ENCODE measurements at regions not wholly inside any gene's neighbourhood (a gene's known extent, or its start where the extent isn't known, plus 50 kb on each side); places are given as distances from the start of the nearest gene placed in this dataset.

DNA sequence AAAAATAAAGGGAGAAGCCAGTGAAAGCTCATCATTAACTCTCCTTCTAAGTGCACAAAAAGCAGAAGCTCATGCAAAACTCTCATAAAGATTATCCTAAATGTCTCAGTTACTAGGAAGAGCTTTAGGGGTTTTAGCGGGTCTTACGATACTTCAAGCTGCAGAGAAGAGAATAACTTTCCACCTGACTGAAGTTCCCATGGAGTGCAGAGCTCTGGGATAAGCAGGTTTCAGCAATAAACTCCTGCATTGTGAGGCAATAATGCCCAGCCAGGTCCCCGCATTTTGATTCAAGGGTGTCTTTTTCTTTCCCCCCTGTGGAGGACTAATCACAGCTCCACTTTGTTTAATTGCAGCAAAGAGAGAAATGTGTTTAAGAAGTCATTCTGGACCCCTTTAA is 241.9 kb upstream of the SP8 start:
- peak; percentile 3 for DNase-seq
- H3K9me3 Mint-ChIP-seq: no peaks in the 10 kb centered on the region
- peak overlapping the region; percentile 24 for H3K4me3 Mint-ChIP-seq
- H3K4me1 Mint-ChIP-seq: peaks cover 51% of the 10 kb centered on the region
- no peaks in the 10 kb centered on the region for H3K36me3 Mint-ChIP-seq (ENCODE audit: low read depth)
- TF ChIP-seq, protein P1, sequence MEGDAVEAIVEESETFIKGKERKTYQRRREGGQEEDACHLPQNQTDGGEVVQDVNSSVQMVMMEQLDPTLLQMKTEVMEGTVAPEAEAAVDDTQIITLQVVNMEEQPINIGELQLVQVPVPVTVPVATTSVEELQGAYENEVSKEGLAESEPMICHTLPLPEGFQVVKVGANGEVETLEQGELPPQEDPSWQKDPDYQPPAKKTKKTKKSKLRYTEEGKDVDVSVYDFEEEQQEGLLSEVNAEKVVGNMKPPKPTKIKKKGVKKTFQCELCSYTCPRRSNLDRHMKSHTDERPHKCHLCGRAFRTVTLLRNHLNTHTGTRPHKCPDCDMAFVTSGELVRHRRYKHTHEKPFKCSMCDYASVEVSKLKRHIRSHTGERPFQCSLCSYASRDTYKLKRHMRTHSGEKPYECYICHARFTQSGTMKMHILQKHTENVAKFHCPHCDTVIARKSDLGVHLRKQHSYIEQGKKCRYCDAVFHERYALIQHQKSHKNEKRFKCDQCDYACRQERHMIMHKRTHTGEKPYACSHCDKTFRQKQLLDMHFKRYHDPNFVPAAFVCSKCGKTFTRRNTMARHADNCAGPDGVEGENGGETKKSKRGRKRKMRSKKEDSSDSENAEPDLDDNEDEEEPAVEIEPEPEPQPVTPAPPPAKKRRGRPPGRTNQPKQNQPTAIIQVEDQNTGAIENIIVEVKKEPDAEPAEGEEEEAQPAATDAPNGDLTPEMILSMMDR (IDR thresholded peaks at IDR 0.05): no peak
- no peaks in the 10 kb centered on the region for H3K27me3 Mint-ChIP-seq (ENCODE audit: low read depth, poor library complexity)
- no peak overlapping the region for H3K27ac Mint-ChIP-seq

DNA sequence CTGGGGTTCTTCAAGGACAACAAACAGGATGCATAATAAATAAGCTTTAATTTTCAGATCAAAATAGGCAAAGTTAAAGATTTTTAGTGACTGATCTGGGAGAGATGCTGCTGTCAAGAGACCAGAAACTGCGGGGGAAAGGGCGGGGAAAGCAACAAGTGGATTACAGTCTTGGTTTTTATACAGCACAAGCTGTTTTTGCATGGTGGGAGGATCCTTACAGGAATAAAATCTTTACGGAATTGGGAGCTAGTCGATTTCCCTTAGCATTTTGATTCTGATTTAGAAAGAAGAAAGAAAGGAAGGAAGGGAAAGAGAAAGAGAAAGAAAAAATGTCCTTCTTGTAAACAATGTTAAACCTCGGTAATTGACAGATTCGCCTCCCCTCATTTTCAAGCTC is 242.3 kb upstream of the SP8 start:
- Mint-ChIP-seq H3K36me3 (ENCODE audit: low read depth) (no peaks in the 10 kb centered on the region), H3K27ac (no peak overlapping the region), H3K9me3 (no peaks in the 10 kb centered on the region), H3K27me3 (ENCODE audit: low read depth, poor library complexity) (no peaks in the 10 kb centered on the region), H3K4me3 (peak overlapping the region; percentile 24), H3K4me1 (peaks cover 47% of the 10 kb centered on the region)
- no peak for DNase-seq
- TF ChIP-seq, protein P1 (IDR thresholded peaks at IDR 0.05): no peak

DNA sequence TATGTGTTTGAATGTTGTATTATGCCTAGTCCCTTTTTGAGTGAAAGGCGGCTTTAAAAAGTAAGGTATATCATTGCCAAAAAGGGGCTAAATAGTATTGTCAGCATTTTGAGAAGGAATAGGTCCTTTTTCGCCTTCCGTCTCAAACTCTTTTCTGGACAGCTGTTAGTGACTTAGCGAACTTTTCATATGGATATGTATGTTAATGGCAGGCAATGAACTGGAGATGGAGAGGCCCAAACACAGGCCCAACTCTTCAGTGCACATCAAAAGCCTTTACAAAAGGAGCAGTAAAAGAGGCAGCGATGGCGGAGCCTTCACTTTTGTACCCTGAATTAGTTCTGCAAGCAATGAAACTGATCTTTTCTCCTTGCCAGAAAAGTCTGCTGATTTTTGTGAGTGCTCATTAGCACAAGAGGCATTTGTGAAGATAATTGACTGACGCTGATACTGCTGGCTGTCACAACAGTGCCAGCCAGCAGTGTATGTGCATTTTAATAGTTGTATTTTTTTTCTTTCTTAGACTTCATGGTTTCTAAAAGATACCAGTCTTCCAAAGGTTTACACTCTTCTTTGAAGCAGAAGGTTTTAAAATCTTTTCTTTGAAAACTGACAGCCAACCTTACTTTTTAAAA is 243.7 kb upstream of the SP8 start:
- no peaks in the 10 kb centered on the region for H3K36me3 Mint-ChIP-seq (ENCODE audit: low read depth)
- DNase-seq: no peak
- no peaks in the 10 kb centered on the region for H3K9me3 Mint-ChIP-seq
- H3K4me1 Mint-ChIP-seq: peaks cover 35% of the 10 kb centered on the region
- TF ChIP-seq, protein P1 (IDR thresholded peaks at IDR 0.05): no peak
- H3K27me3 Mint-ChIP-seq (ENCODE audit: low read depth, poor library complexity): no peaks in the 10 kb centered on the region
- no peak overlapping the region for H3K27ac Mint-ChIP-seq
- no peak overlapping the region for H3K4me3 Mint-ChIP-seq

DNA sequence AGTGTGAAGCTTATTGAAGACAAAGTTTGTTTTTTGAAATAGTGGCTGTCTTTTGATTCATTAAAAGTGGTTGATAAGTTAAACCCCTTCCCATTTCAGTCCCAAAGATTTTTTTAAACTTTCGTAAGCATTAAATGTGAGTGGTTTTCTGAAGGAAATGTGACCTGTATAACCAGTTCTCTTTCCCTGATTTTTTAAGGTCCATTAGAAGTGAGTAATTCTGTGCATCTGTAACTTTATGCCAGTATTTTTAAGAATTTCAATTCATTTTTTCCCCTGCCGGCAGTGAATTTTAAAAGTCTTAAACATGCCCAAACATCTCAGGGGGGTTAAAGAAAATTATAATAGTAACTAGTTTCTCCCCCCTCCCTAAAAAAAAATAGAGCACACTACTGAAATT is 254.6 kb upstream of the SP8 start:
- Mint-ChIP-seq H3K4me3 (no peak overlapping the region), H3K4me1 (peaks cover 24% of the 10 kb centered on the region), H3K27ac (no peak overlapping the region), H3K36me3 (ENCODE audit: low read depth) (peaks cover 14% of the 10 kb centered on the region), H3K9me3 (peaks cover 24% of the 10 kb centered on the region), H3K27me3 (ENCODE audit: low read depth, poor library complexity) (no peaks in the 10 kb centered on the region)
- TF ChIP-seq, protein P1 (IDR thresholded peaks at IDR 0.05): no peak
- no peak for DNase-seq

DNA sequence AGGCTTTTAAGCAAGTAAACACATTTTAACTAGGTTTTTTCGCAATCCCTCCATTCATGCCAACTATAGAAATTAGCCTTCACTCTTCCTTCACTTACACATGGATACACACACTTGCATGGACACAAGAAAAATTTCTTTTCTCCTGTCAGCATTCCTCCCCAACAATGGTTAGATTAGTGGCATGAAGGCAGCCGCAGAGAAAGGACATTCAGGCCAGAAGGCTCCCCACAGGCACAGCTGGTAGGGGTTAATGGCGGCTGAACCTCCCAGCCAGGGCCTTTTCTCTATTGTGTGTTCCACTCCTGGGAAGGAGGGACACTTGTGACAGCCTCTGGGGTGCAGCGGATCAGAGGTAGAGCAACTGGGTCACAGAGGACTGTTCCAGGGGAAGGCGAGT is 255.0 kb upstream of the SP8 start:
- H3K4me1 Mint-ChIP-seq: peaks cover 24% of the 10 kb centered on the region
- no peak overlapping the region for H3K4me3 Mint-ChIP-seq
- H3K27ac Mint-ChIP-seq: peak overlapping the region; percentile 5
- TF ChIP-seq, protein P1 (IDR thresholded peaks at IDR 0.05): no peak
- DNase-seq: peak; percentile 22
- peaks cover 11% of the 10 kb centered on the region for H3K36me3 Mint-ChIP-seq (ENCODE audit: low read depth)
- H3K27me3 Mint-ChIP-seq (ENCODE audit: low read depth, poor library complexity): no peaks in the 10 kb centered on the region
- H3K9me3 Mint-ChIP-seq: peaks cover 20% of the 10 kb centered on the region

DNA sequence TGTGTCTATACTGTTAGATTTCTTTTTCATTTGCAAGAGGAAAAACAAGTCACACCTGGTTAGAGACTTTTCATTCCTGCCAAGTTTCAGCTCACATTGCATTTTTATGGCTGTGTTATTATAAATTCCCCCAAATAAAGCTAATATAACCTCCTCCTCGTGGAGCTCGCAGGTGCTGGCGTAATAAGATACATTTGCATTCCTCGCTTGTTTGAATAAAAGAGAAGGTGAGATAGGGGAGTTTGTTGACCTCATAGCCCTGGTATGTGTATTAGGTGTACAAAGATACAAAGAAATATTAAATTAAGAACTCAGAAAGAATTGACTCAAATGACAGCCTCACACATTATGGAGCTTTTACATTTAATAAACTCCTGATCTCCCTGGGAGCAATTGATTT is 257.7 kb upstream of the SP8 start:
- Mint-ChIP-seq H3K4me1 (peaks cover 24% of the 10 kb centered on the region), H3K36me3 (ENCODE audit: low read depth) (no peaks in the 10 kb centered on the region), H3K27me3 (ENCODE audit: low read depth, poor library complexity) (peaks cover 3% of the 10 kb centered on the region), H3K9me3 (no peaks in the 10 kb centered on the region), H3K4me3 (no peak overlapping the region), H3K27ac (no peak overlapping the region)
- TF ChIP-seq, protein P1 (IDR thresholded peaks at IDR 0.05): no peak
- no peak for DNase-seq
